ENCODE measurements at regions not wholly inside any gene's neighbourhood (a gene's known extent, or its start where the extent isn't known, plus 50 kb on each side); places are given as distances from the start of the nearest gene placed in this dataset.

DNA sequence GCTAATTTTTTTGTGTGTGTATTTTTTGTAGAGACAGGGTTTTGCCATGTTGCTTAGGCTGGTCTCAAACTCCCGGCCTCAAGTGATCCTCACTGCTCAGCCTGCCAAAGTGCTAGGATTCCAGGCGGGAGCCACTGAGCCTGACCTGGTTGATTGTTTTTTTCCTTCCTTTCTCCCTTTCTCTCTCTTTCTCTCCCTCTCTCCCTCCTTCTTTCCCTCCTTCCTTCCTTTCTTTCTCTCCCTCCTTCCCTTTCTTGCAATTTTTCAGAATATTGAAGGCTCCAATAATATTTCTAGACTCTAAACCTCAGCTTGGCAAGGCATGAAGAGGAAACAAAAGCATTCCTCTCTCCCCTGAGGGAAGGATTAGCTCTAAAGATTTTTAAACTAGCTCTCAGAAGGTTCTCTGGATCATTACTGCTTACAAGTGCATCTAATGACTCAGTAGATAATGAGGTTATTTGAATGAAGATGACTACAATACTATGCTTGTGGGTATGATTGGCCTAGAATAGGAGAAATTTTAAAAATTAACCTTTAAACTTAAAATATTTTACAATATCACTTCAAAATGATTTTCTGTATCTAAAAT lies 68.5 kb upstream of the GADD45A start:
- no peaks in the 10 kb centered on the region for H3K27me3 ChIP-seq (ENCODE audit: insufficient read depth, insufficient read length)
- H3K9me3 ChIP-seq (ENCODE audit: insufficient read depth, low read length) = peaks cover 6% of the 10 kb centered on the region; the same call in 1 of the 2 replicates
- H3K9ac ChIP-seq (ENCODE audit: insufficient read length, low read depth) = no peak overlapping the region
- peaks cover 3% of the 10 kb centered on the region for H3K4me1 ChIP-seq (ENCODE audit: insufficient read depth, insufficient read length)
- no peak for DNase-seq (ENCODE audit: low read depth, low spot score)
- no peak overlapping the region for H3K4me3 ChIP-seq (ENCODE audit: insufficient read length, low read depth)
- no peaks in the 10 kb centered on the region for H3K36me3 ChIP-seq (ENCODE audit: insufficient read depth, insufficient read length, low read length)
- TF ChIP-seq ZNF274 (IDR thresholded peaks at IDR 0.05; ENCODE audit: low read depth, low read length) (no peak), SUZ12 (IDR thresholded peaks at IDR 0.05; ENCODE audit: extremely low read depth, insufficient read depth, insufficient read length) (no peak), YY1 (IDR thresholded peaks at IDR 0.05; ENCODE audit: insufficient read depth, insufficient read length) (no peak)

- H3K27me3 ChIP-seq (ENCODE audit: insufficient read depth, insufficient read length) = no peaks in the 10 kb centered on the region
- TF ChIP-seq YY1 (IDR thresholded peaks at IDR 0.05; ENCODE audit: insufficient read depth, insufficient read length) = no peak
- no peak for TF ChIP-seq SUZ12 (IDR thresholded peaks at IDR 0.05; ENCODE audit: extremely low read depth, insufficient read depth, insufficient read length)
- TF ChIP-seq ZNF274 (IDR thresholded peaks at IDR 0.05; ENCODE audit: low read depth, low read length) = no peak
- no peaks in the 10 kb centered on the region for H3K36me3 ChIP-seq (ENCODE audit: insufficient read depth, insufficient read length, low read length)
- H3K9me3 ChIP-seq (ENCODE audit: insufficient read depth, low read length) = peaks cover 6% of the 10 kb centered on the region; the same call in 1 of the 2 replicates
- no peak overlapping the region for H3K9ac ChIP-seq (ENCODE audit: insufficient read length, low read depth)
- no peak overlapping the region for H3K4me3 ChIP-seq (ENCODE audit: insufficient read length, low read depth)
- no peaks in the 10 kb centered on the region for H3K4me1 ChIP-seq (ENCODE audit: insufficient read depth, insufficient read length)
- no peak for DNase-seq (ENCODE audit: low read depth, low spot score)
Observed at GRCh38 chr1:67618285-67619018, 66.5 kb upstream of the GADD45A start.

DNA sequence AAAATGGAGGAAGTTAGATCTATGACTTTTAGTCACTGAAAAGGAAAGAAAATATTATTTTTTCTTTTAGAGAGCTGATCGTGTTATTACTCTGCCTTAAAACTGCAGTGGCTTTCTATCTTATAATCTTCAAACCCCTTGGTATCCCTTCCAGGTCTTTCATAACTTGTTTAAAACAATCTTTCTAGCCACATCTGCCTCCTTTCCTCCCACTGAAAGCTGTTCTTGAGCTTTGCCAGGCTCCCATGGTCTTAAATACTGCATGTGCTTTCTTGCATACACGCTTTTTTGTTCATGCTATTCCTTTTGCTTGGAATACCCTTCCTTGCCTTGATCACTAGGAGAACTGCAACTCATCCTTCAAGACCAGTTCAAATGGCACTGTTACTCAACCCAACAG lies 65.9 kb upstream of the GADD45A start:
- Histone ChIP-seq H3K27me3 (ENCODE audit: insufficient read depth, insufficient read length) (no peaks in the 10 kb centered on the region), H3K4me3 (ENCODE audit: insufficient read length, low read depth) (no peak overlapping the region), H3K36me3 (ENCODE audit: insufficient read depth, insufficient read length, low read length) (no peaks in the 10 kb centered on the region), H3K9me3 (ENCODE audit: insufficient read depth, low read length) (peaks cover 6% of the 10 kb centered on the region; the same call in 1 of the 2 replicates), H3K4me1 (ENCODE audit: insufficient read depth, insufficient read length) (no peaks in the 10 kb centered on the region), H3K9ac (ENCODE audit: insufficient read length, low read depth) (no peak overlapping the region)
- no peak for DNase-seq (ENCODE audit: low read depth, low spot score)
- TF ChIP-seq YY1 (IDR thresholded peaks at IDR 0.05; ENCODE audit: insufficient read depth, insufficient read length) = no peak

GRCh38 chr1:67623906-67624305 lies 61.1 kb upstream of the GADD45A start:
- TF ChIP-seq YY1 (IDR thresholded peaks at IDR 0.05; ENCODE audit: insufficient read depth, insufficient read length) (no peak), SUZ12 (IDR thresholded peaks at IDR 0.05; ENCODE audit: extremely low read depth, insufficient read depth, insufficient read length) (no peak), ZNF274 (IDR thresholded peaks at IDR 0.05; ENCODE audit: low read depth, low read length) (no peak)
- H3K4me3 ChIP-seq (ENCODE audit: insufficient read length, low read depth) = no peak overlapping the region

GRCh38 chr1:67624680-67625079 lies 60.3 kb upstream of the GADD45A start:
- DNase-seq (ENCODE audit: low read depth, low spot score) = no peak
- Histone ChIP-seq H3K9ac (ENCODE audit: insufficient read length, low read depth) (no peak overlapping the region), H3K36me3 (ENCODE audit: insufficient read depth, insufficient read length, low read length) (no peaks in the 10 kb centered on the region), H3K4me1 (ENCODE audit: insufficient read depth, insufficient read length) (no peaks in the 10 kb centered on the region), H3K27me3 (ENCODE audit: insufficient read depth, insufficient read length) (no peaks in the 10 kb centered on the region), H3K4me3 (ENCODE audit: insufficient read length, low read depth) (no peak overlapping the region), H3K9me3 (ENCODE audit: insufficient read depth, low read length) (no peaks in the 10 kb centered on the region)
- TF ChIP-seq ZNF274 (IDR thresholded peaks at IDR 0.05; ENCODE audit: low read depth, low read length) (no peak), YY1 (IDR thresholded peaks at IDR 0.05; ENCODE audit: insufficient read depth, insufficient read length) (no peak), SUZ12 (IDR thresholded peaks at IDR 0.05; ENCODE audit: extremely low read depth, insufficient read depth, insufficient read length) (no peak)

More at GRCh38 chr1:67623906-67624305, 61.1 kb upstream of the GADD45A start:
- Histone ChIP-seq H3K27me3 (ENCODE audit: insufficient read depth, insufficient read length) (no peaks in the 10 kb centered on the region), H3K36me3 (ENCODE audit: insufficient read depth, insufficient read length, low read length) (no peaks in the 10 kb centered on the region), H3K9ac (ENCODE audit: insufficient read length, low read depth) (no peak overlapping the region), H3K9me3 (ENCODE audit: insufficient read depth, low read length) (no peaks in the 10 kb centered on the region), H3K4me1 (ENCODE audit: insufficient read depth, insufficient read length) (no peaks in the 10 kb centered on the region)
- no peak for DNase-seq (ENCODE audit: low read depth, low spot score)

GRCh38 chr1:67626090-67626860 lies 58.7 kb upstream of the GADD45A start:
- no peak for DNase-seq (ENCODE audit: low read depth, low spot score)
- H3K27me3 ChIP-seq (ENCODE audit: insufficient read depth, insufficient read length) = no peaks in the 10 kb centered on the region
- H3K9ac ChIP-seq (ENCODE audit: insufficient read length, low read depth) = no peak overlapping the region
- no peaks in the 10 kb centered on the region for H3K9me3 ChIP-seq (ENCODE audit: insufficient read depth, low read length)
- no peaks in the 10 kb centered on the region for H3K36me3 ChIP-seq (ENCODE audit: insufficient read depth, insufficient read length, low read length)
- TF ChIP-seq ZNF274 (IDR thresholded peaks at IDR 0.05; ENCODE audit: low read depth, low read length) = no peak
- no peak for TF ChIP-seq YY1 (IDR thresholded peaks at IDR 0.05; ENCODE audit: insufficient read depth, insufficient read length)
- TF ChIP-seq SUZ12 (IDR thresholded peaks at IDR 0.05; ENCODE audit: extremely low read depth, insufficient read depth, insufficient read length) = no peak
- H3K4me1 ChIP-seq (ENCODE audit: insufficient read depth, insufficient read length) = no peaks in the 10 kb centered on the region
- no peak overlapping the region for H3K4me3 ChIP-seq (ENCODE audit: insufficient read length, low read depth)

DNA sequence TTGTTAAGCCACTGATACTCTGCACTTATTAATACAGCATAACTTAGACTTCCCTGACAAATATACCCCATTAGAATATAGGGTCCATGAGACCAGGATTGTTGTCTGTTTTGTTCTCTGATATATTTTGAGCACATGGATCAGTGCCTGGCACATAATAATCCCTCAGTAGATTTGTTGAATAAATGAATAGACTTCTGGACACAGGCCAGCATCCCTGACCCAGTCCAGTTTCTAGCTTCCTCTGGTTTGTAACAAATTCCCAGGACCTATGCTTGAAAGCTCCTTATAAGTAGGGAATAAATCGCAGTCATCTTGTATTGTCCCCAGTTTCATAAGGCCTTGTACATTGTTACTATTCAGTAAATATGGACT lies 58.2 kb upstream of the GADD45A start:
- no peak for TF ChIP-seq SUZ12 (IDR thresholded peaks at IDR 0.05; ENCODE audit: extremely low read depth, insufficient read depth, insufficient read length)
- no peak for TF ChIP-seq YY1 (IDR thresholded peaks at IDR 0.05; ENCODE audit: insufficient read depth, insufficient read length)
- no peak for TF ChIP-seq ZNF274 (IDR thresholded peaks at IDR 0.05; ENCODE audit: low read depth, low read length)
- Histone ChIP-seq H3K9ac (ENCODE audit: insufficient read length, low read depth) (no peak overlapping the region), H3K36me3 (ENCODE audit: insufficient read depth, insufficient read length, low read length) (no peaks in the 10 kb centered on the region), H3K4me3 (ENCODE audit: insufficient read length, low read depth) (no peak overlapping the region), H3K4me1 (ENCODE audit: insufficient read depth, insufficient read length) (no peaks in the 10 kb centered on the region), H3K9me3 (ENCODE audit: insufficient read depth, low read length) (no peaks in the 10 kb centered on the region), H3K27me3 (ENCODE audit: insufficient read depth, insufficient read length) (no peaks in the 10 kb centered on the region)
- DNase-seq (ENCODE audit: low read depth, low spot score) = no peak

All from NT2/D1 (cell line).